Activated T-helper 17 cell treated with anti-CD3 and anti-CD28 coated beads, Interleukin-2, amount 50 U/mL, for 72 hours (primary cell): ENCODE measurements at regions not wholly inside any gene's neighbourhood (a gene's known extent, or its start where the extent isn't known, plus 50 kb on each side); places are given as distances from the start of the nearest gene placed in this dataset.
"Not testable (repeated sequence)": the region's sequence is repeated elsewhere in the genome, so short reads cannot be mapped to it uniquely, and the experiment has no call there.

Source experiments
- ATAC-seq: fragments of 150-1000 bp; cut with Tn5 transposase; replicated peaks from 2 replicates; pipeline ENCODE4 v1.10.0; 2021; ENCODE audit warnings: mild to moderate bottlenecking, moderate library complexity
- H3K27ac Mint-ChIP-seq: one replicate; pipeline ENCODE4 v1.8.0; 2022; ENCODE audit warnings: mixed read lengths
- H3K27me3 Mint-ChIP-seq: one replicate; pipeline ENCODE4 v1.8.0; 2022; ENCODE audit warnings: mixed read lengths
- H3K36me3 Mint-ChIP-seq: one replicate; pipeline ENCODE4 v1.8.0; 2022; ENCODE audit warnings: low read depth, mild to moderate bottlenecking, mixed read lengths
- H3K4me1 Mint-ChIP-seq: one replicate; pipeline ENCODE4 v1.8.0; 2022; ENCODE audit warnings: mixed read lengths
- H3K4me3 Mint-ChIP-seq: one replicate; pipeline ENCODE4 v1.8.0; 2022; ENCODE audit warnings: mild to moderate bottlenecking, mixed read lengths
- H3K9me3 Mint-ChIP-seq: one replicate; pipeline ENCODE4 v1.8.0; 2022; ENCODE audit warnings: mixed read lengths

DNA sequence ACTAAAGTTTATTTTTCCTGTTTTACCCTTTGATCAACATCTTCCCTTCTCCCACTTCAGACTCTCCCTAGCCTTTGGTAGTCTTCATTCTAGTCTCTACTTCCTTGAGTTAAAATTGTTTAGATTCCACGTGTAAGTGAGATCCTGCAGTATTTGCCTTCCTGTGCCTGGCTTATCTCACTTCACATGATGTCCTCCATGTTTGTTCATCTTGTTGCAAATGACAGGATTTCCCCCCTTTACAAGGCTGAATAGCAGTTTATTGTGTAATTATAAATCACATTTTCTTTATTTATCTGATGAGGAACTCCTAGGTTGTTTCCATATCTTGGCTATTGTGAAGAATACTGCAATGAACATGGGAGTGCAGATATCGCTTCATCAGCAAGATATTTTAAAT, 461.7 kb downstream of the CHSY3 start:
- Mint-ChIP-seq H3K9me3 (no peaks in the 10 kb centered on the region), H3K27me3 (no peaks in the 10 kb centered on the region), H3K27ac (no peak overlapping the region), H3K36me3 (no peaks in the 10 kb centered on the region), H3K4me1 (no peaks in the 10 kb centered on the region), H3K4me3 (no peak overlapping the region)
- ATAC-seq, result no peak

DNA sequence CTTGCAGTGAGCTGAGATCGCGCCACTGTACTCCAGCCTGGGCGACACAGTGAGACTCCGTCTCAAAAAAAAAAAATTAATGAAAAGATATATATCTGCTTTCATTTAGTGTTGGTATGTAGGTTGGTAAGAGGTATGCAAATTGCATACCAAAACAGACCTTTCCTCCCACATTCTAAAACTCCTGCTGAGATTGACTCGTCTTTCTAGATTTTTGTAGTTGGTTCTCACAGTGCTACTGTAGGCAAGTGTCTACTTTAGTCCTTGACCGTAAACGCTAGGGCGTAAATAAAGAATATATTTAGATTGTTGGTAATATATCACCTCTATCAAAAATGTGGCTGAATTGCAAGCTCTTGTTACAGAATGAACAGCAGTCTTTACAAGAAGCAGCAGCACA, 445.9 kb downstream of the CHSY3 start:
- Mint-ChIP-seq H3K27ac (no peak overlapping the region), H3K36me3 (no peaks in the 10 kb centered on the region), H3K4me3 (no peak overlapping the region), H3K4me1 (no peaks in the 10 kb centered on the region), H3K27me3 (peaks cover 8% of the 10 kb centered on the region), H3K9me3 (peaks cover 4% of the 10 kb centered on the region)
- ATAC-seq, result no peak

- H3K27me3 Mint-ChIP-seq, result peaks cover 4% of the 10 kb centered on the region
- no peak overlapping the region for H3K27ac Mint-ChIP-seq
- peaks cover under 1% of the 10 kb centered on the region for H3K9me3 Mint-ChIP-seq
- ATAC-seq, result no peak
- H3K36me3 Mint-ChIP-seq, result no peaks in the 10 kb centered on the region
- no peaks in the 10 kb centered on the region for H3K4me1 Mint-ChIP-seq
- no peak overlapping the region for H3K4me3 Mint-ChIP-seq
These were observed 433.1 kb downstream of the CHSY3 start for GRCh38 chr5:130337179-130337888.

DNA sequence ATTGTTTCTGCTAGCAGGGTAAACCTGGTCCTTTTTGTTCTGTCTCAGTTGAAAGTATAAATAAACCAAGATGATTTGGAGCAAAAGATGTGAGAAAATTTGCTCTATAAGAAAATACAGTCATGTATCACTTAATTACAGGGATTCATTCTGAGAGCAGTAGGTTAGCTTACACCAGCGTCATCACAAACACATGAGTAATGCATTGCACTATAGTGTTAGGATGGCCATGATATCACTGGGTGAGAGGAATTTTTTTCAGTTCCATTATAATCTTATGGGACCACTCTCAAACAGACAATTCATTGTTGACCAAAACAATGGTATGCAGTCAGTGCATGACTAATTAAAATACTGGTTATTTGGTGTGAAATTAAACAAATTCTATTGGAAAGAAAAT, 430.9 kb downstream of the CHSY3 start:
- no peak overlapping the region for H3K4me3 Mint-ChIP-seq
- H3K9me3 Mint-ChIP-seq, result peaks cover 4% of the 10 kb centered on the region
- H3K27me3 Mint-ChIP-seq, result peaks cover 4% of the 10 kb centered on the region
- H3K27ac Mint-ChIP-seq, result no peak overlapping the region
- no peaks in the 10 kb centered on the region for H3K36me3 Mint-ChIP-seq
- H3K4me1 Mint-ChIP-seq, result no peaks in the 10 kb centered on the region
- no peak for ATAC-seq

GRCh38 chr5:130333089-130333488, 428.8 kb downstream of the CHSY3 start:
- H3K4me1 Mint-ChIP-seq, result no peaks in the 10 kb centered on the region
- H3K36me3 Mint-ChIP-seq, result no peaks in the 10 kb centered on the region
- no peak for ATAC-seq
- H3K9me3 Mint-ChIP-seq, result peaks cover 10% of the 10 kb centered on the region
- peaks cover 4% of the 10 kb centered on the region for H3K27me3 Mint-ChIP-seq
- no peak overlapping the region for H3K27ac Mint-ChIP-seq
- H3K4me3 Mint-ChIP-seq, result no peak overlapping the region

DNA sequence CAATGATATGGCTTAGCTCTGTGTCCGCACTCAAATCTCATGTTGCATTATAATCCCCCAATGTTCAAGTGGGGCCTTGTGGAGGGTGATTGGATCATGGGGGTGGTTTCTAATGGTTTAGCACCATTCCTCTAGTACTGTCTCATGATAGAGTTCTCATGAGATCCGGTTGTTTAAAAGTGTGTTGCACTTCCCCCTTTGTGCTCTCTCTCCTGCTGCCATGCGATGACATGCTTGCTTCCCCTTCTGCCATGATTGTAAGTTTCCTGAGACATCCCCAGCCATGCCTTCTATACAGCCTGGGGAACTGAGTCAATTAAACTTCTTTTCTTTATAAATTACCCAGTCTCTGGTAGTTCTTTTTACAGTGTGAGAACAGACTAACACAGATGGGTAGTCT, 427.1 kb downstream of the CHSY3 start:
- Mint-ChIP-seq H3K27me3 (peaks cover 4% of the 10 kb centered on the region), H3K4me3 (no peak overlapping the region), H3K4me1 (no peaks in the 10 kb centered on the region), H3K36me3 (no peaks in the 10 kb centered on the region), H3K27ac (no peak overlapping the region), H3K9me3 (peaks cover 10% of the 10 kb centered on the region)
- no peak for ATAC-seq

DNA sequence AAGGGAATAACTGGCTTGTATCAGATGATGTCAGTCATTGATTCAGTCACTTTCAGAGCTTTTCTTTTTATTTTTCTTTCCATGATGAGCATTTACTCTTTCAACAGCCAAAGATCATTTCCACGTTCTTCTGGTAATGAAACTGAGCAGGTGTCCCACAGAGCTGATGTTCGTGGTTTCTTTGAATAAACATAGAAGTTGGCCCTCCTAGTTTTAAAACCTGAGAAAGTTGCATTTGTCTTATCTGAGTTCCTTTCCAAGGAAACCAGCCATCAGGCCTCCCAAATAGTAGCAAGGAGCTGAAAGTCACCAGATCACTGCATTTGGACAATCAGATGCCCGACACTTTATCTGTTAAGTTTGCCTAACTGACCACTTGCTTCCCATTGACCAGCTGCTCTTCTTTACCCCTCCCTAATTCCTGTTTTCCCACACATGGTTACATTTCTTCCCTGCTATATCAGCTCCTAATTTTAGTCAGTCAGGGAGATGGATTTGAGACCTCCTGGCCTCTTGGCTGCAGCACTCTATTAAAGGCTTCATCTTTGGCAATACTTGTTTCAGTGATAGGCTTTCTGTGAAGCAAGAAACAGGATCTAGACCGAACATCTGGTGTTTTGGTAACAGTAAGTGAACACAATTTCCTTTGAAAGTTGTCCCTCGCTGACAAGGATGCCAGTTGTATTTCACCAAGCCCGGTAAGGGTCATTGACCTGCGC, 420.8 kb downstream of the CHSY3 start:
- H3K27ac Mint-ChIP-seq, result no peak overlapping the region
- no peaks in the 10 kb centered on the region for H3K27me3 Mint-ChIP-seq
- ATAC-seq, result no peak
- H3K36me3 Mint-ChIP-seq, result no peaks in the 10 kb centered on the region
- peaks cover 6% of the 10 kb centered on the region for H3K9me3 Mint-ChIP-seq
- no peak overlapping the region for H3K4me3 Mint-ChIP-seq
- H3K4me1 Mint-ChIP-seq, result no peaks in the 10 kb centered on the region

DNA sequence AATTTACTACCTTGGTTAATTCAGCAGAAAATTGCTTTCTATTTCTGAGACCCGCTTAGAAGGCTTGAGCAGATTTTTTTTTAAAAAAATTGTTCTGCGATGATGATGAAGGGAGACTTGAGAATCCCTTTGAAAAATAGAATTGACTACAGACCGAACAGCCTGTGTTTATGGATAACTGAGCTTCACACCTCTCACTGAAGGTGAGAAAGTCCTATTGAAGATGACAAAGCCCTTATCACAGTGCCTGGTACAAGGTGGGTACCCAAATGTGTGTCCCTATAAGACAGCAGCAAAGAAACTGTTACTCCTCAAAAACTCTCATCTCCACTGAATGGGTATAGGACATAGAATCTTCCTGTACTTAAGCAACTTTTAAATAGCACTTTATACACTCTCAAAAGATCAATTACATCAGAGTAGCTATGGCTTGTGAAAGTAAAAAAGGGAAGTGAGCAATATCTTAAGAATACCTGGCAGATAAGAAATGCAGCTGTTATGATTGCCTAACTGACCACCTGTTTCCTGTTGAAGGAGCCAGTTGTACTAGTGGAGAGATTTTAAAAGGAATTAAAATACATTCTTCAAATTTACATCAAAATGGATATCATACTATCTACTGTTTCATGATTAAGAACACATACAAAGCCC, 419.7 kb downstream of the CHSY3 start:
- Mint-ChIP-seq H3K4me1 (no peaks in the 10 kb centered on the region), H3K27me3 (no peaks in the 10 kb centered on the region), H3K27ac (no peak overlapping the region), H3K9me3 (no peaks in the 10 kb centered on the region), H3K36me3 (no peaks in the 10 kb centered on the region), H3K4me3 (no peak overlapping the region)
- ATAC-seq, result no peak

DNA sequence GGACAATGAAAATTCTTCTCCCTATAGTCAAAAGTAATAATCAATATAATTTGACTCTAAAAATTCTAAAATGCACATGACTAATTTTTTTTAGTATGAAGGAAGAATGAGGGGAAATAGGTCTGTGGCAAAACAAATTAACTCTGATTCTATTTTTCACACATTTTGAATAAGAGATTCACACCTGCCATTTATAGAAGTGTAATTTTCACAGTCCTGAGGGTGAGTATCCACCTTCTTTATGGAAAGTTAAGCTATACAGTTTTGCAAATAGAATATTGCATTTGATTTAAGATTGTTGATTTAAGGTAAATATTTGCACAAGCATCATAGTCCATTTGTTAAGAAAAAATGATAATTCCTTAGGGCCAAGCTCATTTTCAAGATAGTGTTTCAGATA, 417.7 kb downstream of the CHSY3 start:
- no peak overlapping the region for H3K4me3 Mint-ChIP-seq
- H3K27ac Mint-ChIP-seq, result no peak overlapping the region
- no peaks in the 10 kb centered on the region for H3K36me3 Mint-ChIP-seq
- H3K9me3 Mint-ChIP-seq, result no peaks in the 10 kb centered on the region
- no peaks in the 10 kb centered on the region for H3K4me1 Mint-ChIP-seq
- no peaks in the 10 kb centered on the region for H3K27me3 Mint-ChIP-seq
- ATAC-seq, result no peak

- H3K4me3 Mint-ChIP-seq, result no peak overlapping the region
These were observed 412.9 kb downstream of the CHSY3 start for GRCh38 chr5:130316971-130317680.

DNA sequence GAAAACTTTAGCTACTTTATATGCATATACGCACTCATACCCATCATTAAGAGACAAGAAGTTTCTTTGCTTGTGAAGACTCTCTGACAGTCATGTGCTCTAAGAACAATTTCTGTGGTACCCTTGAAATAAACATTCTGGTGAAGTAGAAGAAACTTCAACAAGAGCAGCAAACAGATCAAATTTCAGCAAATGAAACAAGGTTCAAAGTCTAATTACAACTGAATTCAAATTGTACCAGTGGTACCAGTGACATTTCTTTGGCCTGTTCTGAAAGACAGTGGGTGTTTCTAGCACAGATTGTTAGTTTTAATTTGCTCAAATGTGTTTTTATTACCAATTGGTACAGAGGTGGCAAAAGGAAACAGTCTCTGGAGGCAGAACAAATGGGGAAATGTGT, 391.0 kb downstream of the CHSY3 start:
- H3K36me3 Mint-ChIP-seq, result no peaks in the 10 kb centered on the region
- H3K4me3 Mint-ChIP-seq, result no peak overlapping the region
- no peak for ATAC-seq
- no peak overlapping the region for H3K27ac Mint-ChIP-seq
- H3K9me3 Mint-ChIP-seq, result no peaks in the 10 kb centered on the region
- no peaks in the 10 kb centered on the region for H3K4me1 Mint-ChIP-seq
- H3K27me3 Mint-ChIP-seq, result no peaks in the 10 kb centered on the region

More at GRCh38 chr5:130316971-130317680, 412.9 kb downstream of the CHSY3 start:
- no peak overlapping the region for H3K27ac Mint-ChIP-seq
- ATAC-seq, result no peak
- H3K27me3 Mint-ChIP-seq, result no peaks in the 10 kb centered on the region
- H3K4me1 Mint-ChIP-seq, result no peaks in the 10 kb centered on the region
- peaks cover 4% of the 10 kb centered on the region for H3K9me3 Mint-ChIP-seq
- H3K36me3 Mint-ChIP-seq, result no peaks in the 10 kb centered on the region

DNA sequence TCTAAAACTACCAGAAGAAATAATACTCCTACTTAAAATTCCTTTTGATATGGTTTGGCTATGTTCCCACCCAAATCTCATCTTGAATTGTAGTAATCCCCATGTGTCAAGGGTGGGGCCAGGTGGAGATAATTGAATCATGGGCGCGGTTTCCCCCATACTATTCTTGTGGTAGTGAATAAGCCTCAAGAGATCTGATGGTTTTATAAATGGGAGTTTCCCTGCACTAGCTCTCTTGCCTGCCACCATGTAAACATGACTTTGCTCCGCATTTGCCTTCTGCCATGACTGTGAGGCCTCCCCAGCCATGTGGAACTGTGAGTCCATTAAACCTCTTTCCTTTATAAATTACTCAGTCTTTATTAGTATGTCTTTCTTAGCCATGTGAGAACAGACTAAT, 390.5 kb downstream of the CHSY3 start:
- not testable (repeated sequence) for H3K27ac Mint-ChIP-seq, ATAC-seq, H3K9me3 Mint-ChIP-seq, H3K36me3 Mint-ChIP-seq, H3K4me3 Mint-ChIP-seq, H3K4me1 Mint-ChIP-seq, H3K27me3 Mint-ChIP-seq

GRCh38 chr5:130290219-130290618, 386.0 kb downstream of the CHSY3 start:
- H3K9me3 Mint-ChIP-seq, result no peaks in the 10 kb centered on the region
- no peaks in the 10 kb centered on the region for H3K36me3 Mint-ChIP-seq
- no peak for ATAC-seq
- H3K4me1 Mint-ChIP-seq, result no peaks in the 10 kb centered on the region
- H3K4me3 Mint-ChIP-seq, result no peak overlapping the region
- peaks cover 5% of the 10 kb centered on the region for H3K27me3 Mint-ChIP-seq
- no peak overlapping the region for H3K27ac Mint-ChIP-seq

GRCh38 chr5:130289132-130290088, 385.1 kb downstream of the CHSY3 start:
- no peak overlapping the region for H3K4me3 Mint-ChIP-seq
- H3K9me3 Mint-ChIP-seq, result no peaks in the 10 kb centered on the region
- no peak overlapping the region for H3K27ac Mint-ChIP-seq
- ATAC-seq, result no peak
- no peaks in the 10 kb centered on the region for H3K4me1 Mint-ChIP-seq
- H3K27me3 Mint-ChIP-seq, result peaks cover 5% of the 10 kb centered on the region
- H3K36me3 Mint-ChIP-seq, result no peaks in the 10 kb centered on the region
